ENCODE measurements at regions not wholly inside any gene's neighbourhood (a gene's known extent, or its start where the extent isn't known, plus 50 kb on each side); places are given as distances from the start of the nearest gene placed in this dataset.
A peak's percentile ranks its signal among the peaks of the same experiment; 100 is the strongest.
"Not testable (repeated sequence)": the region's sequence is repeated elsewhere in the genome, so short reads cannot be mapped to it uniquely, and the experiment has no call there.

DNA sequence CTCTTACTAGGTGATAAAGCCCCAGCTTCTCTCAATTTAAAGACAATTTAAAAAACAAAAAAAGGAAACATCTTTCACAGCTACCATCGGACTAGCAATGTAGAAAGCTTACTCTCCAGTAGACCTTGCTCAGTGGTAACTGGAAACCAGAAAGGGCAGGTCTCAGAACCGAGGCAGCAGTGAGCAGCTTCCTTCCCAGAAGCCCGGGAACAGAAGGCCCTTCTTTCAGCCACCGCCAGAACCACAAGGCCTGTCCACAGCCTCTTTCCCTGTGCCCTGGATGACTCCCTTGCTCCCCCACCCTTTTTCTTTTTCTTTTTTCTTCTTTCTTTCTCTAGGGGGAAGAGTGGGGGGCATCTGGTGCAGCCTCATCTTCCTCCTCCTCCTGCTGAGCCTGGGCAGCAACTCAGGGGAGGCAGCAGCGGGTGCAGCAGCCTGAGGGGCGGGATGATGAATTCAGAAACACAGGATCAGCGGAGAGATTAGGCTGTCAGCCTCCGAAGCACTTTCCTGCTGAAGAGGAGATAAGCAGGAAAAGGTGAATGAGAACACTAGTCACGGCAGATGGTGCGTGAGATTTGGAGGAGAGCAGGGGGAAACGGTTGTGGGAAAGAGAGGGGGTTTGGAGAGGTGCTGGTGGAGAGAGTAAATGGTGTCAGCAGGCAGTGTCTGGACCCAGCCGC lies 158.5 kb downstream of the ID4 start:
- no peak overlapping the region for H3K27ac ChIP-seq
- no peaks in the 10 kb centered on the region; the same call in 1 of the 2 replicates for H3K9me3 ChIP-seq (replicated peaks)
- no peak for DNase-seq
- no peaks in the 10 kb centered on the region for H3K27me3 ChIP-seq
- H3K4me1 ChIP-seq: peaks cover 4% of the 10 kb centered on the region; the same call in 1 of the 2 replicates
- H3K4me3 ChIP-seq: no peak overlapping the region
- no peaks in the 10 kb centered on the region for H3K36me3 ChIP-seq

- no peaks in the 10 kb centered on the region for H3K27me3 ChIP-seq
- H3K4me3 ChIP-seq: no peak overlapping the region
- peaks cover 4% of the 10 kb centered on the region; the same call in 1 of the 2 replicates for H3K4me1 ChIP-seq
- no peak overlapping the region for H3K27ac ChIP-seq
- no peaks in the 10 kb centered on the region for H3K36me3 ChIP-seq
- H3K9me3 ChIP-seq (replicated peaks): no peaks in the 10 kb centered on the region; the same call in 1 of the 2 replicates
- no peak for DNase-seq
These were observed 159.9 kb downstream of the ID4 start for GRCh38 chr6:19997104-19997503.

- no peak overlapping the region for H3K4me3 ChIP-seq
- no peak for DNase-seq
- H3K27me3 ChIP-seq: no peaks in the 10 kb centered on the region
These were observed 161.4 kb downstream of the ID4 start for GRCh38 chr6:19998541-19998940.

DNA sequence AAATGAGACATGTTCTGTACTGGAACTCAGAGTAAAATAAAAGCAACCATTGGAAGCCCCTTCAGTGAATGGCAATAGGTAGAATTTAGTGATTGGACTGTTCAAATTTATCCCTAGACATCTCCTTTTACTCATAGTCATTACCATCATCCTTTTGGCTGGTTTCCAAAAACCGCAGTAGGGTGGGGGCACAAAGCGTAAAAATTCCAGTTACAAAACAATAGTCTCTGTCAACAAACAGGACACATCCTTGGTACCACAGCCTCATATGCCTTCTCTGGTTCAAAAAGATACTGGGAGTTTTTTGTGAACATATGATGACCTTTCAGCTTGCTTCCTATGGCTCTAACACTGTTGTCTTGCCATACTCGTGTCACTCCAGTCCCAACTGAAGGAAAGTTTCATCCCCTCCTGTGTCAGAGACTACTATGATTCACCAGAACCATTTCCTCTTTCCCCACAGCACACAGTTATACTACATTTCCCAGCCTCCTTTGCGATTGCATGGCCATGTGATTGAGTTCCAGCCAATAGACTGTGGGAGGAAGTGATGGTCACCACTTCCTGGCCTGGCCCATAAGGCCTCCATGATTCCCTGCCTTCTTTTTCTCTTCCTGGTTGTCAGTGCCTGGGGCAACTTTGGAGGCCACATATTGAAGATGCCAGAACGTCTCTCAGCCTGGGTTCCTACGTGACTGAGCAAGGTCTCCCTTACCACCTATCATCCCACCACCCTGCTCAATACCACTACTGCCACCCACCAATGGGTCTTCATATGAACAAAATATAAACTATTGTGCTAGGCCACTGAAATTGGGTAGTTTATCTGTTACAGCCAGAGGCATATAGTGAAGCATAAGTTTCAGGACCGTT lies 162.4 kb downstream of the ID4 start:
- Histone ChIP-seq H3K4me1 (peaks cover 4% of the 10 kb centered on the region; the same call in 1 of the 2 replicates), H3K27ac (0 out of 2 replicates have a peak overlapping the region, but pooled peaks have one; percentile 4), H3K36me3 (no peaks in the 10 kb centered on the region), H3K4me3 (no peak overlapping the region), H3K9me3 (replicated peaks) (no peaks in the 10 kb centered on the region; the same call in 1 of the 2 replicates), H3K27me3 (no peaks in the 10 kb centered on the region)
- DNase-seq: peak; percentile 52 to 65

More at GRCh38 chr6:19998541-19998940, 161.4 kb downstream of the ID4 start:
- H3K9me3 ChIP-seq (replicated peaks): no peaks in the 10 kb centered on the region; the same call in 1 of the 2 replicates
- H3K4me1 ChIP-seq: peaks cover 4% of the 10 kb centered on the region; the same call in 1 of the 2 replicates
- H3K27ac ChIP-seq: no peak overlapping the region
- no peaks in the 10 kb centered on the region for H3K36me3 ChIP-seq

DNA sequence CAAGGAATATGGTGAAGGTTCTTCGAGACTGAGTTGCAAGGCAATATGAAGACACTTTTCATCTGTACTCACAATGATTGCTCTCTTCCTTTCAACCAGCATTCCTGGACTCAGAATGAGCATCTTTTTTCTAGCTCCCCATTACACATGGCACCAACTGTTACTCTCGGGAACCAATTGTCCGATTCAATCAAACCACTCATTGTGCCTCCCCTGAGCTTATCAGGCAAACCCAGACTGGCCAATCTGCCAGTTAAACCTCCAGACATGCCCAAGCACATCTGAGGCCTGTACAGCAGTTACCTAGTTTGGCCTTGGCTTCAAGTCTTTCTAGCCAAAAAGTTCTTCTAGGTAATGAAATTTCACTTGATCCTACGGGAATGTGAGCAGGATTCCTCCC lies 164.1 kb downstream of the ID4 start:
- Histone ChIP-seq H3K27me3 (no peaks in the 10 kb centered on the region), H3K4me3 (no peak overlapping the region), H3K27ac (peak overlapping the region; percentile 52), H3K36me3 (no peaks in the 10 kb centered on the region), H3K4me1 (peaks cover 4% of the 10 kb centered on the region; the same call in 1 of the 2 replicates), H3K9me3 (replicated peaks) (no peaks in the 10 kb centered on the region; the same call in 1 of the 2 replicates)
- peak; percentile 58 to 72 for DNase-seq

DNA sequence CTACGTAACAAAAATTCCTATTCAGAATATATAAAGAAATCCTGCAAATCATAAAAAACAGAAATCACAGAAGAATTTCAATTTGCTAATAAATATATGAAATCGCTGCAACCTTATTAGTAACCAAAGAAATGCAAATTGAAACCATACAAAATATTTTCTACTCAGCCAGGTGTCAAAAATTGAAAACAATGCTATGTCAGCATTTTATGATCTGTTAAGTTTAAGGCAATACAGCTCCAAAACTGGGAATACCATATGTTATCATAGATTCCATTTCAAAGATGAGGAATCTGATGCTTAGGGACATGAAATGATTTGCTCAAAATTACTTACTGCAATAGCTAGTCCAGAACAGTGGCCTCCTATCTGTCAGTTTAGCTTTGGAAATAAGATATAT lies 168.9 kb downstream of the ID4 start:
- Histone ChIP-seq H3K36me3 (no peaks in the 10 kb centered on the region), H3K4me1 (no peaks in the 10 kb centered on the region), H3K27me3 (no peaks in the 10 kb centered on the region), H3K27ac (no peak overlapping the region), H3K4me3 (no peak overlapping the region), H3K9me3 (replicated peaks) (no peaks in the 10 kb centered on the region)
- no peak for DNase-seq

- Histone ChIP-seq H3K4me1 (peaks cover 5% of the 10 kb centered on the region; the same call in 1 of the 2 replicates), H3K27me3 (no peaks in the 10 kb centered on the region), H3K27ac (no peak overlapping the region), H3K9me3 (replicated peaks) (no peaks in the 10 kb centered on the region), H3K4me3 (no peak overlapping the region), H3K36me3 (no peaks in the 10 kb centered on the region)
- no peak for DNase-seq
These were observed 171.0 kb downstream of the ID4 start for GRCh38 chr6:20008131-20008530.

GRCh38 chr6:20013066-20013861 lies 176.1 kb downstream of the ID4 start:
- H3K4me3 ChIP-seq: no peak overlapping the region
- no peak for DNase-seq
- H3K36me3 ChIP-seq: no peaks in the 10 kb centered on the region
- peaks cover 5% of the 10 kb centered on the region; the same call in 1 of the 2 replicates for H3K4me1 ChIP-seq
- no peak overlapping the region for H3K27ac ChIP-seq
- H3K27me3 ChIP-seq: no peaks in the 10 kb centered on the region
- H3K9me3 ChIP-seq (replicated peaks): no peaks in the 10 kb centered on the region

DNA sequence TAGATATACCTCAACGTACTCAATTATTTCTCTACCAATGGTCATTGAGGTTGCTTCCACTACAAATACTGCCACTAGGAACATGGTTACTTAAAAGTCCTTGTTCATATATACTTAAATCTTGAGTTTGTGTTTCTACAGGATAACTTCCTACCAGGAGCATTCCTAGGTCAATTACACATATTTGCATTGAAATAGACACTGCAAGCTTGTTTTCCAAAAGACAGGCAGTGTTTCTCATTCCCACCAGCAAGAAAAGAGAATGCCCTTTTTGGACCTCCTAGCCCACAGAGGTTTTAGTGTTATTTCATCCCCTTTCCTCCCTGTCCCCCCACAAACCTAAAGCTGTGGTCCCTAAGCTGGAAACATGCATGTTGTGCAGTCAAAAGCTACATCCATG lies 177.3 kb downstream of the ID4 start:
- Histone ChIP-seq H3K4me3 (no peak overlapping the region), H3K4me1 (peaks cover 5% of the 10 kb centered on the region; the same call in 1 of the 2 replicates), H3K36me3 (no peaks in the 10 kb centered on the region), H3K27ac (no peak overlapping the region), H3K27me3 (no peaks in the 10 kb centered on the region), H3K9me3 (replicated peaks) (no peaks in the 10 kb centered on the region)
- DNase-seq: no peak

DNA sequence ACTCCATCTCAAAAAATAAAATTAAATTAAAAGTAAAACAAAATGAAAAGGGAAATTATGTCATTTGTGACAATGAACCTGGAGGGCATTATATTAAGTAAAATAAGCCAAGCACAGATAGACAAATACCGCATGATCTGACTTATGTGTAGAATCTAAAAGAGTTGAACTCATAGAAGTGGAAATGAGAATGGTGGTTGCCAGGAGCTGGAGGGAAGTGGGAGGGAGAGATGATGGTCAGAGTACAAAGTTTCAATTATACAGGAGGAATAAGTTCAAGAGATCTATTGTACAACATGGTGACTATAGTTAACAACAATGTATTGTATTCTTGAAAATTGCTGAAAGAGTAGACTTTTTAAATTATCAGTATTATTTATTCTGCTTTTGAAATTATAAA lies 183.4 kb downstream of the ID4 start:
- no peaks in the 10 kb centered on the region for H3K9me3 ChIP-seq (replicated peaks)
- no peak overlapping the region for H3K4me3 ChIP-seq
- peaks cover 12% of the 10 kb centered on the region; the same call in 1 of the 2 replicates for H3K4me1 ChIP-seq
- DNase-seq: no peak
- no peaks in the 10 kb centered on the region for H3K27me3 ChIP-seq
- no peaks in the 10 kb centered on the region for H3K36me3 ChIP-seq
- no peak overlapping the region for H3K27ac ChIP-seq

DNA sequence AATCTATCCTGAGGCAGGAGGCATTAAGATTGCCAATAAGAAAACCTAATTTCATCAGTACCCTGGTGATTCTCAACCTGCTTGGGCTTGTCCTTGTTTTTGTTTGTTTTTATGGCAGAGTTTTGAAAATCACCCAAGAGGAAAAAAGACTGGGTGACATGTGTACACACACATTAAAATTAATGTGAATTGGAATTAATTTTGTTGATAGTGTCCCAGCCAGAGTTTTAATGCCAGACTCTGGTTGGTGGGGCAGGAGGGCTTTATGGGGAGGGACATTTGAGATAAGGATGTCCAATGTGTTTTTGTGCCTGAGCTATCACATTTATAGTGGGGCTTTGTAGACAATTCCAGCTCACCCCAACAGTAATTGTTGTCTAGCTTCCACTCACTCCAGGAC lies 184.6 kb downstream of the ID4 start:
- Histone ChIP-seq H3K27me3 (no peaks in the 10 kb centered on the region), H3K9me3 (replicated peaks) (no peaks in the 10 kb centered on the region), H3K36me3 (no peaks in the 10 kb centered on the region), H3K4me1 (peaks cover 12% of the 10 kb centered on the region; the same call in 1 of the 2 replicates), H3K4me3 (no peak overlapping the region), H3K27ac (no peak overlapping the region)
- DNase-seq: no peak

GRCh38 chr6:20023549-20024315 lies 186.6 kb downstream of the ID4 start:
- H3K27ac ChIP-seq: peak overlapping the region; percentile 93
- peak; percentile 62 to 72 for DNase-seq
- not testable (repeated sequence) for H3K36me3 ChIP-seq; H3K9me3 ChIP-seq (replicated peaks); H3K27me3 ChIP-seq
- H3K4me1 ChIP-seq: peaks cover 12% of the 10 kb centered on the region; the same call in 1 of the 2 replicates
- H3K4me3 ChIP-seq: peak overlapping the region; percentile 55

DNA sequence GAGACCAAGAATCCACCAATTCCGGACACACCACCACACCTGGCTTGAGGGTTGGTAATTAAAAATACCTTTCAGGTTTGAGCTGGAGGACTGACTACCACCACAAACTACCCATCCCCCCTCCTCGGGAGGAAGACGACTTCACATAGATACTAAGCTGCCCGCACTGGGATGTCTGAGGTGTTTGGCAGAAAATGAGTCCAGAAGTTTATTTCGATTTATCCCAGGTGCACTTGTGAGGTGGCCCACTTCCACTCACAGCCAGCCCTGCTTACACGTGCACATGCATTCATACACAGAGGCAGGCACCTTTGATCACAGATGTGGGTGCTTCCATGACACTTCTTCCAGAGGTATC lies 187.1 kb downstream of the ID4 start:
- no peak for DNase-seq
- peak overlapping the region; percentile 55 for H3K4me3 ChIP-seq
- H3K27ac ChIP-seq: peak overlapping the region; percentile 93
- peaks cover 12% of the 10 kb centered on the region; the same call in 1 of the 2 replicates for H3K4me1 ChIP-seq
- H3K27me3 ChIP-seq: no peaks in the 10 kb centered on the region
- H3K9me3 ChIP-seq (replicated peaks): no peaks in the 10 kb centered on the region
- H3K36me3 ChIP-seq: no peaks in the 10 kb centered on the region

- DNase-seq: peak; percentile 24 to 46
- Histone ChIP-seq H3K36me3 (no peaks in the 10 kb centered on the region), H3K27me3 (no peaks in the 10 kb centered on the region), H3K27ac (peak overlapping the region; percentile 93), H3K4me3 (peak overlapping the region; percentile 55), H3K9me3 (replicated peaks) (no peaks in the 10 kb centered on the region), H3K4me1 (peaks cover 12% of the 10 kb centered on the region; the same call in 1 of the 2 replicates)
These were observed 187.3 kb downstream of the MBOAT1 start for GRCh38 chr6:20024978-20025377.

Data from SJCRH30 (cell line).